ENCODE measurements at regions not wholly inside any gene's neighbourhood (a gene's known extent, or its start where the extent isn't known, plus 50 kb on each side); places are given as distances from the start of the nearest gene placed in this dataset.

DNA sequence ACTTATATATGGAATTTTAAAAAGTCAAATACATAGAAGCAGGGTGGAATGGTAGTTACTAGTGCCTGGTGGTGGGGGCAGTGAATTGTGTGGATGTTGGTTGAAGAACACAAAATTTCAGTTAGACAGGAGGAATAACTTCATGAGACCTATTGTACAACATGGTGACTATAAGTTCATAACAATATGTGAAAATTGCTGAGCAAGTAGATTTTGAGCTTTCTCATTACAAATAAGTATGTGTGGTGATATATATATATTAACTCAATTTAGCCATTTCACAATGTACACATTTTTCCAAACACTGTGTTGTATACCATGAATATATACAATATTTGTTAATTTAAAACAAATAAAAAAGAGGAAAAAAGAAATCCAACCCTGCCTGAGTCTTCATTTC is 641.1 kb downstream of the DIAPH3 start:
- DNase-seq: no peak

DNA sequence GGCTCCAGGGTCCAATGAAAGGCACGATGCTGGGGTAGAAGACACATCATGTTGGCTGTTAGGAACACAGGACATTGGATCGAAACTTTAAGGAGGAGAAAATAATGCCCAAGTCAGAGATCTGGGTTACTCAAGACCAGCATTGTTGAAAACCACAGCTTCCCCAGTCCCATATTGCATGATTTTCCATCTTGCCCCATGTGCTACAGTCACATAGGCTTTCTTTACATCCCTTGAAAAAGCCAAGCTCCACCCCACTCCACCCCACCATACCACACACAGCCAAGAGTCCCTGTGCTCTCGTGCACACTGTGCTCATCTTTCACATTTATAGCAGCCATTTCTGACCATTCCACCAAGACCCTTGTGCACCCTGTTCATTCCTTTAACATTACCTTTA is 636.2 kb downstream of the DIAPH3 start:
- DNase-seq: no peak

DNA sequence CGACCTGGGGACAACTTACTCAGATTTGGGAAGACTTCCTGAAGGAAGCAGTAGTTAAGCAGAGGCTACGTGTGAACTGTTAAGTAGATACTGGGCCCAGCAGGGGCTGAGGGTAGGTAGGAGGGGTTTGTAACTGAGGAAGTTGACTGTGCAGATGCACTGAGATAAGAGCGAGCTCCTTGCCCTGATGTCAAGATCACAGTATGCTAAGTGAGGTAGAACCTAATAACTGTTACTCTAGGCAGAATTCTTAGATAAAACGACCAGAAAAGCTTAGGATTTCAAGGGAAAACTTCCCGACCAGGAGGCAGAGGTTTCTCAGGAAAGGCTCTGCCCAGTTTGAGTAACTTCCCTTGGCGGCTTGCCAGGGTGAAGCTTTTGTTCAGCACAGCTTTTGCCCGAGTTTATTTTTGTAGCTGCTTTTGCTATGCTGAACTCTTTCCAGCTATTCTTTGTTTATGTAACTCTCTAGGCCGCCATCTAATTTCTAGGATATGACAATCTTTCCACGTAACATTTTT is 632.1 kb downstream of the DIAPH3 start:
- DNase-seq: peak; percentile 12

DNA sequence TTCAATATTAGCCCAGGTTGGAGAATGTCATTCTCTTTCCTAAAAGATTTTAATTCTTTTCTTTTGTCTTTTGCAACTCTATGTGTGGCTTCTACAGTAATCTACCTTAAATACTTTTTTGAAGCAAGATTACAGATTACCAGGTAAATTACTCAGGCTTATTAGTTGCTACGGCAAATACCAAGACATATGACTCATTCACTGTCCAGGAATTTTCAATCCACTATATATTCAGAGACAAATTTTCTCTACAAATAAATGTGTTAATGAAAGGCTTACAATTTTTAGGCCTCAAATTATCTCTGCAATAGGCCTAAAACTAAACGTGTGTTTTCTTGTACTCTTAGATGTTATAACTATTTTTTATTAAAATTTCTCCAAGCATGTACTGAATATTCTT is 631.3 kb downstream of the DIAPH3 start:
- no peak for DNase-seq

DNA sequence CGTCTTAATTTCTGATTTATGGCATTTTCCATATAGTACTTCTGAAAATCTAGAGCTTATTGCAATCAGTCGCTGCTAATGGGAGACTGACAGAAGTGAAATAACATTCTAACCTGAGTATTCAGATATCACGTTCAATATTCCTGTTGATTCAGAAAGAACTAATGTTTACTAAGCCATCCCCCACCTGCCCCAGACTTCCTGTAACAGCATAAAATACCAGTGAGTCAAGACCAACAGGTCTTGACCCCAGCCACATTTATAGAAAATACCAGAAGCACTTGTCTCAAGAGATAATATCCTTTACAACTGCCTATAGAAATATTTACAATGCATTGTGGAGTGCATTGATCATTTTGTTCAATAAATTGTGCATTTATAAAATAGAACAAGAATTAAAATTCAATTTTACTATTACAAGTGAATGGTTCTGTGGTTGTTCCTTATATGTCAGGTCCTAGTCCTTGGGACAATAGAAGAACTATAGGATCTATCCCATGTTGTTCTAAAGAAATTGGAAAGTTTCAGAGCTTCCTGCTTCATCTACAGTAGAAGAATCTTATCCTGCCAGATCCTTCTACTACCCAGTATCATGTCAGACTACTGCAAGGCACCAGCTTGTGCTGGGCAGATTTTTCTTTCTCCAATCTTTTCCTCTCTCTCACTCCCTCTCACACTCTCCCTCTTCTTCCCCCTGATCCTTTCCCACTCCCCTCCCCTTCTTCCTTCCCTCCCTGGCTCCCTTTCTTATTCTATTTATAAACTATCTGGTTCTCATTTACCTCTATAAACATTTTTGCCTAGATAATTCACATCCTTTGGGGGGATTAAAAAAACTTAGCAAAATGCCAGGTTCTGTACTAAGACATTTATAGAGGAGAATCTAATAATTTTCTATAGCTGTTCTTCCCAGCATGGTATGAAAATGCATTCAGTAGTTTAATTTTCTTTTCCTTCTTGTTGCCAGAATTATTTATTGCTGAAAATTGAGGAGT is 629.9 kb downstream of the DIAPH3 start:
- no peak for DNase-seq

DNA sequence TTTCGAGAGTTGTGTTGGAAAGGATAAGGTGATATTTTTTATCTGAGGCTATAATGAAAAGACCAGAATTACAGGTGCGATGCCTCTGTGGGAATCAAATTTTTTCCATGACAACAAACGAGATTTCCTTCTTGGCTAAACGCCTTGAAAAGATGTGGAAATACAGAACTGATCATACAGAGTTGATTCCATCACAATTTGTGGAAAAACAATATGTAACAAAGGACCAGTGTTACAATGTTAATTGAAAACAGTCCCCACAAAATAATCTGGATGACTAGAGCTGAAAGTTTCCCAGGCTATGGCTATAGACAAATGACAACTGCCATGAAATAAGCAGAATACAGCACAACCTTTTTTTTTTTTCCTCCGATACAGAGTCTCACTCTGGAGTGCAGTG is 628.9 kb downstream of the DIAPH3 start:
- no peak for DNase-seq

DNA sequence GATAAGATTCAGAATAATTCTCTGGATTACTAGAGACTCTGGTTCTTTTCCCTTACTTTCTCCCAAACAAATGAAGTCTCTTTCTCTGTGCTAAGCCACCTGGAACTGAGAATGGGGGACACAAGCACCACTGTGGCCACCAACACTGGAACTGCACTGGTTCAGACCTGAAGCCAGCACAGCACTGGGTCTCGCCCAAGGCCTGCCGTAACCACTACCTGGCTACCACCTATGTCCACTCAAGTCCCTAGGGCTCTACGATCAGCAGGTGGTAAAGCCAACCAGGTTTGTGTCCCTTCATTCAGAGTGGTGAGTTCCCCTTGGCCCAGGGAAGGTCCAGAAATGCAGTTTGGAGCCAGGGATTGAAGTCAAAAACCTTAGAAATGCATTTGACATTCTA is 626.2 kb downstream of the DIAPH3 start:
- DNase-seq: no peak

DNA sequence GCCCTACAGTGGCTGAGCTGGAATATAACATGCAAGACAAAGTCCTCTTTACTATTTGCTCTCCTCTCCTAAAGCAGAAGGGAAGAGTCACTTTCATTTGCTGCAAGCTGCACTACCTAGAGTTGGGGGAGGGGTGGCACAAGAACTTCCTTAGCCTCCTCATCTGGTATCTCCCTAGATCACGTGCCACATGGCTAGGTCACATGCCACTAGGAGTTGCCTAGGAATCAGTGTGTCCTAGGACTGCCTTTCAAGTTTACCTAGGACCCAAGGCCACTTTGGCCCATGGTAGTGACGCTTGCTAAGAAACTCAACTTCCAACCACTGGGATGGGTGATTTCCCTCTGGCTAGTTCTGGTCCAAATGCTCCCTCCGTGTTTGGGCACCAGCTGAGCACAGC is 625.2 kb downstream of the DIAPH3 start:
- DNase-seq: no peak

DNA sequence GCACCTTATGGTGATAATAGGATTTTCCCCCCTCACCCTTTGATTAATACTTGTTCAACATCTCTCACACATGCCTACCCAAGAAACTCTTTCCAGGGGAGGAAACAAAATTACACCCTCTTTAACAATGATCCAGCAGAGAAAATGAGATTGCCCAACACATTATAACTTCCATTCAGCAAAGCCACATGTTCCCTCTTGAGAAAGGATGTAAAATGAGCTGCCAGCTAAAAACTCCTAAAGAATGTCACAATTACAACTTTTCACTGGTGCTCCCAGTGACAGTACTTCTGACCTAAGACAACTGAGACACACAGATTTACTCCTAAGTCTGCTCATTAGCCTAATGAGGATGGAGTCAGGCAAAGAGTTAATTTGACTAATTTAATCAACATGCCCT is 621.4 kb downstream of the DIAPH3 start:
- DNase-seq: no peak

DNA sequence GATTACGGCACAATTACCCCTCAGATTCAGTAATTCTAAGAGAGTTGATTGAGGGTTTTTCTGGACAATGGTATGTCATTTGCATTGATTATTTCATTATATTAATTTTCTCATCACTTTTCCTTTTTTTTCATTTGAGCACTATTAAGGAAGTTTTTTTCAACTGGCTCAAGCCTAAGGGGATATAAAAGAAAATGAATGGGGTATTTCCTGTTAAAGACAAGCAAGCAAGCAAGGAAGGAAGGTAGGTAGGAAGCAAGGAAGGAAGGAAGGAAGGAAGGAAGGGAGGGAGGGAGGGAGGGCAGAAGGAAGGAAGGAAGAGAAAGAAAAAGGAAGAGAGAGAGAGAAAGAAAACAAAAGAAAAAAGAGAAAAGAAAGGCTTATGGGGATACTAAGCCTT is 620.3 kb downstream of the DIAPH3 start:
- no peak for DNase-seq

DNA sequence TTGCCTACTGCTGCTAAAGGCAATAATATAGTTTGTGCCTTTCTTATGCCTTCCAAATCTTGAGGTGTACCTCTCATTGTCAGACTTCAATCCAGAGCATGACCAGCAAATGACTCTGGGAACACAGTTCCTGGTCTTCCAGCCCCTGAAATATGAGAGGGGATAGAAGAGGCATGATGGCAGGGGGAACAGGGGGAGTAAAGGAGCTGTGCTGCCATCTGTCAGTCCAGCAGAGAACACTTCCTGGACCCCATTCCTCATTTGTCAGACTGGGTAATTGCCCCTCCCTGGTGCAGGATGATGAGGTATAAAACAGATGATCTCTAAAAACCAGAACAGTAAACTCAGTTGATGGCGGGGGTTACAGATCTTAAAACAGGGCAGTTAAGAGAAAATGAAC is 618.7 kb downstream of the DIAPH3 start:
- no peak for DNase-seq

DNA sequence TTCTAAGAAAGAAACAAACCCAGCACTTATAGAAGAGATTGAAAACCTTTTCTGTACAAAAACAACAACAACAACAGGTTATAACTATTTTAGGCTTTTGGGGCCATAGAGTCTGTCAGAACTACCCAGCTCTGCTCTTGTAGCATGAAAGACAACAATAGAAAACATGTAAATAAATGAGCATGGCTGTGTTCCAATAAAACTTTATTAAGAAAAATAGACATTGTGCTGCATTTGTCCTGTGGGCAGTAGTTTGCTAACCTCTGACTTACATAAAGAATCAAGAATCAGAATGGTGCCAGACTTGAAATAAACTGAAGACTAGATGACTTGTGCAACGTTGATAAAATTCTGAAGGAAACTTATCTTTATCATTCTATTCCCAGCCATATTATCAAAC is 617.5 kb downstream of the DIAPH3 start:
- no peak for DNase-seq

DNA sequence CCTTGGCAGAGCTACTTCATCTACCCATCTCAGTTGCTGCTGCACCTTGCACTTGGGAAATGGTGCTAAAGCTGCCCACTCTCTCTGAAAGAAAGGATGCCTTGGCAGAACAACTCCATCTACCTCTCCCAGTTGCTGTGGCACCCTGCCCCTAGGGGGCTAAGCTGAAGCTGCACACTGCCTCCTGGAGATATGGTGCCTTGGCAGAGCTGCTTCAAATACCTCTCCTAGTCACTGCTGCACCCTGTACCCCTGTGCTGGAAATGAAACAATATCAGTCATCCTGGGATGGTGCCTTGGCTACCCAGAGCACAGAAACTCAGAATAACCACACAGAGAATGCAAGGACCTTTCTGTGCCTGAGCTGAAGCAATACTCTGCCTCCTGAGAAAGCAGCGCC is 615.8 kb downstream of the DIAPH3 start:
- no peak for DNase-seq

DNA sequence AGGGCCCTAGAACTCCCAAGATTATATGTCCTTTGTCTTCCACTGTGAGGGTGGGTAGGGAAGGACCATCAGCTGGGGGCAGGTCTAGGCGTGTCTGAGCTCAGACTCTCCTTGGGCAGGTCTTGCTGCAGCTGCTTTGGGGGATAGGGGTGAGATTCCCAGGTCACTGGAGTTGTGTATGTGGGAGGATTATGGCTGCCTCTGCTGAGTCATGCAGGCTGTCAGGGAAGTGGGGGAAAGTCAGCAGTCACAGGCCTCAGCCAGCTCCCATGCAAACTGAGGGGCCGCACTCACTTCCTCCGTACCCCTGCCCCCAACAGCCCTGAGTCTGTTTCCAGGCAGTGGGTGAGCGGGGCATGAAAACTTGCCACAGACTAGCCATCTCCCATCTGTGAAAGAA is 600.8 kb downstream of the DIAPH3 start:
- no peak for DNase-seq

DNA sequence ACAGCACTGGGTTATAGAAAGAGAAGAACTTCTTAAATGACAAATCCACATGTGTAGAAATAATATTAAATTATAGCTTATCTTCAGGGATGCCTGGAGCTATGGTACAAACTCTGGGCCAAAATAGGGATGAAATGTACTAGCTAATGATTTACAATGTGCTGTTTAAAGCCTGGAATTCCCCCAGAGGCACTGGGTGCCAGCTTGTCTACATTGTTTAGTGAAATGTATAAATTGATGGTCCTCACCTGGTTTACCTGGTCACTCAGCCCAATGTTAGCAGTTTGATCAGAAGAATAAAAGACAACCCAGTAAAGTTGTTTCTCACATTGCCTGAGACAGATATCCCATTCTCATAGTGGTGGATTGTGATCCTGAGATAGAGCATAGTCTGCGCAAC is 597.2 kb downstream of the DIAPH3 start:
- DNase-seq: no peak

DNA sequence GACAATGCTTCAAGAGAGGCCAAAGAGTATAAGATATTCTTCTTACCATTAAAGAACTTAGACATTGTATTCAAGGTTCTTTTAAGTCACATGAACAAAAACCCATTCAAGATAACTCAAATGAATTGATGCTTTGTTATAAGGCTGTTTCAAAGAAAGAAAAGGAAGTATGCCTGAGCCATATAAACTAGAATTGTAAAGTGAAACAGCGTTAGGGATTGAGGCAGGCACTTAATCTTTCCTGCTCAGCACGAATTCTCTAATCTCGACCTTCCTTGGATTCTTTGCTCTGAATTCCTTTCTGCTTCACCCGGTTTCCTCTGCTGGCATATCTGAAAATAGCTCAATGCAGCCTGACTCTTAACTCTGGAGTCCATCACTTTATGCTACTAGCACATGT is 595.4 kb downstream of the DIAPH3 start:
- no peak for DNase-seq

DNA sequence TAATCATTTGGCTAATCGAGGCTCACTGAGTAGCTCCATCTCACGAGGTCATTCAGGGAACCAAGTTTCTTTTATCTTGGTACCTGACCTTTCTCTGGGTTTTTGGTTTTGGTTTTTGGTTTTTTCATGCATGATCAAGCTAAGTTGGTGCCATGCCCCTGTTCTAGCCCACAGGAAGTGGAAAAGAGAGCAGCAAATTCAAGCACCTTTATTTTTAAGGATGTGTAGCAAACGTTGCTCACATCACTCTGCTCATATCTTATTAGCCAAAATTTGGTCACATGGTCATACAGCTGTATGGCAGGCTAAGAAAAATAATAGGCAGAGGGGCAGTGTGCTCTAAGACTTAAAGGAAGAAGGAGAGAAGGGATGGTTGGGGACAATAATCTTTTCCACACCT is 593.5 kb downstream of the DIAPH3 start:
- DNase-seq: no peak

DNA sequence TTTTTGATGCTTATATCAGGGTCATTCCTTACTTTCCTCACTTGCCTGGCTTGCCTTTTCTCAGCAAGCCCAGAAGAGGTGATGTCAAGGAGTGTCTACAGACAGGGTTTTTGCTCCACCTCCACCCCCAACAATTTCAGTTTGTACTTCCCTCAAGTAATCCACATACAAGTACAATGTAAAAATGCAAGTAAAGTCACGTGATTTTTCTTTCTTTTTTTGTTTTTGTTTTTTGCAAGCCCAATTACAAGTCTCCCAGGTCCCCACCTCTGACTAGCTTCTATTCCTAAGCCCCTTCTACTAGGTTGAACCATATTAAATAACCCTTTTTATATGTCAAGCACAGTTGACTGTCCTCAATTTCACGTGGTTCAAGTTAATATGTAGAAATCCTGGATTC is 579.6 kb downstream of the DIAPH3 start:
- DNase-seq: no peak

DNA sequence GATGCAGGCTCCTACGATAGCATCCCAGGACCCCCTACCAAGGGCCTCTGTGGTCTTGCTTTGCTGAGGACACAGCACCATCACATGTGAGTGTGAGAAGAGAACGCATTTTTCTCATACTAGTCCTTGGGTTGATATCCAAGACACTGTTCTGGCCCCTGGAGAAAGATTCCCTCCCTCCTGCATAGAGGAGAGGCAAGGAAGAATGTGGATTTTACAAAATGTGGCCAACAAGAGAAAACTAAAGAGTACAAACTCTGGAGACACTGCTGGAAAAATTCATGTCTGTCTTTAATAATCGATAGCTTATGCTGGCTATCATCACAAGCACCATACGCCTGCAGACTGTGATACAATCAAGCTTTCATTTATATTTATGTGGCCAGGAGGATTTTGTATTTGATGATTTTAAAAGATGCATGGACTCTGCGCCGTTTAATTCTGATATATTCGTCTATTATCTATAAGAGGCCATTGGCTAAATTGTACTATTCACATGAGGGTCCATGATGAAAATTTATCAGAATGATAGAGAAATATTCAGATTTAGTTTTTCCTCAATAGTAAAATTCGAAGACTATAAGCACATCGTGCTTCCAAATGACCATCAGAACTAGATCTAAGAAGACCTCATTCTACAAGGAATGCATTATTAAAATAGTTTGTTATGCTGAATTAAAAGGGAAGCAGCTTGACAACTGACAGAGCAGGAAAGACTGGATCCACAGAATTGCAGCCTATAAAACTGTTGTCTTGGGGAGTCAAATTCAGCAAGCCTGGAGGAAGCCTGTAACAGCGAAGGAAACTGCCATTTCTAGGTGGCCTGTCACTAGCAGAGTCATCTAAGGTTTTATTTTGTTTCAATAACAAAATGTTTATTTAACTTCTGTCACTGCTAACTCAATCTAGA is 578.7 kb downstream of the DIAPH3 start:
- DNase-seq: no peak

DNA sequence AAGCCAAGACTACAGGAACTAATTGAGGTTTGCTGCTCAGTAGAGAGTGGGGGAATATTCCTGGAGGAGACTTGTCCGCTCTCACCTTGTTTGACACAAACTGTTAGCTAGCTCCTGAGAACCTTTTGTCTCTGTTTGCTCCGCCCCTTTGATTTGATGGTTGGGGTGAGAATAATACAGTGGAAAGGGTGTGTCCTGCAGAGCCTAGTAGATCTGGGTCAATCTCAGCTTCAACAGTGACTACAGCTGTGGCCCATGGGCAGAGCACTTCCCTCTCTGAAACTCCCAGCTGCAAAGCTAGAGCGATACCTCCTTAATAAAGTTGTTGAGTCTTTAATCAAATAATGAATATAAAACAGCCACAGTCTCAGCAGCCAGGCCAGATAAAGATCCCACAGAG is 576.7 kb downstream of the DIAPH3 start:
- DNase-seq: no peak

DNA sequence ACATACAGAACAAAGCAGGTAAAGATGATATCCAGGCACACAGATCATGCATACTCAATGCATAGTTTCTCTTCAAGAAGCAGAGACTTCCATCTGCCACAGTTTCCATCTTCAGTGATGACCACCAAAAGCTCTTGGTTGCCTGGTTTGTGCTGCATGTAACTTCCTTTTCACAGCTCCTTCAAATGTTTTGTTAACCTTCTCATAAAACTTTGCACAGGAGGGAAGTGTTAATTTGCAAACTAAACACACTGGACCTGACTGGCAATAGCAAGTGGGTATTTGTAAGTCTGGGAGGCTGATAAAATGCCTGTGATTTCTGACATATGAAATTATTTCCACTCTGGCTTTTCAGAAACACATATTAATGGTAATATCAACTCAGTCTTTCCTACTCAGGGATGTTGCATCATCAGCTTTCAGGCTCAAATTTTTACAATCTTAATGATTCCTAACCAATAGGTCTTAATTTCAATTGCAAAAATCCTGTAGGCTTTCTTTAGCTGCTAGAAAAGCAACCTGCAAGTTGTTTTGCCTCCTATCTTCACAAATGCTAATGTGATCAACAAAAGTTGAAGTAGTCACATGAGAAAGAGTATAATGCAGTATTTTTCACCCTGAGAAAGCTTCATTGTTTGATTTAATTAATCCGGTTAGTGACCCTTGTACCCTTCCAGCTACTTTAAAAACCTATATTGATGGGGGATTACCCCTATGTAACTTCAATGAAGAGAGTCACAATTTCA is 575.6 kb downstream of the DIAPH3 start:
- DNase-seq: no peak

DNA sequence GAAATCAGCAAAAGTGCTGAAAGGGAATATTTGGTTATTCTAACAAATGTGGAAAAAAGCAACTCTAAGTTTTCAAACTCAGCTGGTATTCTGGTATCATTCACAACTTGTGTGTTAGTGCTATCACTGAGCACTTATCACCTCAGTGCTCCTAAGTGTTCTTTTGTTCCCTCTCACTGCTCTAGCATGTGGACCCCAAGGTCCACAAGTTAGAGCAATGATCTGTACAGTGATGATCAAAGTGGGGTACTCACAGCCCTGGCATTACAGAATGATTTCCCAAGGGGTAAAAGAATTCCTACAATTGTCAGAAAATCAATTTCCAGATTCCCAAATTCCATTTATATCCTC is 575.0 kb downstream of the DIAPH3 start:
- DNase-seq: no peak

DNA sequence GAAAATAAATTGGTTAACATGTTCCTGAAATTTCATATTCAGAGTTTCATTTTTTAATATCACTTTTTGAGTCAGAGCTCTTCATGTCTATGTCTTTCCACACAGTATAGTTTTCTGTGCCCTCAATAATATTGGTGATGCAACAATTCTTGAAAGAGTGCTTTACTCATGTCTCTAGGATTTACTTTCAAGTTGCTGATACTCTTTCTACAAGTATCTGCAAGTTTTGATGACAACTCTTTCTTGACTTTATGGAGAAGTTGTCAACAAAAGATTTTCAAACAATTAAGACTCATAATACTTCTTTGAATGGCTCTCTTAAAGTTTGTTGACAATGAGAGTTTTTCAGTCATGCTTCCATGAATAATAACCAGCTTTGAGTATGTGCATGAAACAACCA is 561.7 kb downstream of the DIAPH3 start:
- no peak for DNase-seq

Data from stimulated activated CD4-positive, alpha-beta T cell treated with anti-CD3 and anti-CD28 coated beads, Interleukin-15, amount 100 ng/mL, for 24 hours (primary cell).